ENCODE measurements at regions not wholly inside any gene's neighbourhood (a gene's known extent, or its start where the extent isn't known, plus 50 kb on each side); places are given as distances from the start of the nearest gene placed in this dataset.
A peak's percentile ranks its signal among the peaks of the same experiment; 100 is the strongest.

DNA sequence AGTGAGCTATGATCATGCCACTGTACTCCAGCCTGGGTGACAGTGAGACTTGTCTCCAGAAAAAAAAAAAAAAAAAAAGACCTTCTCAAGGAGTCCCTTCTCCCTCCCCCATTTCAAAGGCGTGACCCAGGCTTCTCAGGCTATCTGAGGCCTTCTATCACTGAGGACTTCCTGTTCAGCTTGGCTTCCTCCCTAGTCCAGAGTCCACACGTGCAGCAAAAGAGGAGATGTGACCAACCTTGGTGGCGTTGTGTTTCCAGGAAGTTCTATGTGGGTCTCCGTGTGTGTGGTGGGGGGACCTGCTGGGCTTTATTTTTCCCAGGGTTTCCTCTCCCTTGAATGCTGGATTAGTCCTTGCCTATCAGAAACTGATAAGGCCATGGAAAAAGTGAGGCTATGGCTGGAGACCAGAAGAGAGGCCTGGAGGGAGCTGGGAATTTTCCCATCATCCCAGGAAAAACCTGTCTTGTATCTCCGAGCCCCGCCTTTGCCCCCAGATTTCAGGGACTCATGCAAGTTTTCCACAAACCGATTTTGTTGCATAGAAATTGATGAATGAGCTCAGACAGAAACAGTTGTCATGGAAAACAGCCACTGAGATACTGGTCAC lies 148.1 kb downstream of the SALL1 start:
- H3K9ac ChIP-seq (ENCODE audit: extremely low read depth, low read length, poor library complexity, severe bottlenecking), result no peak overlapping the region
- DNase-seq, result no peak
- TF ChIP-seq, protein P1, sequence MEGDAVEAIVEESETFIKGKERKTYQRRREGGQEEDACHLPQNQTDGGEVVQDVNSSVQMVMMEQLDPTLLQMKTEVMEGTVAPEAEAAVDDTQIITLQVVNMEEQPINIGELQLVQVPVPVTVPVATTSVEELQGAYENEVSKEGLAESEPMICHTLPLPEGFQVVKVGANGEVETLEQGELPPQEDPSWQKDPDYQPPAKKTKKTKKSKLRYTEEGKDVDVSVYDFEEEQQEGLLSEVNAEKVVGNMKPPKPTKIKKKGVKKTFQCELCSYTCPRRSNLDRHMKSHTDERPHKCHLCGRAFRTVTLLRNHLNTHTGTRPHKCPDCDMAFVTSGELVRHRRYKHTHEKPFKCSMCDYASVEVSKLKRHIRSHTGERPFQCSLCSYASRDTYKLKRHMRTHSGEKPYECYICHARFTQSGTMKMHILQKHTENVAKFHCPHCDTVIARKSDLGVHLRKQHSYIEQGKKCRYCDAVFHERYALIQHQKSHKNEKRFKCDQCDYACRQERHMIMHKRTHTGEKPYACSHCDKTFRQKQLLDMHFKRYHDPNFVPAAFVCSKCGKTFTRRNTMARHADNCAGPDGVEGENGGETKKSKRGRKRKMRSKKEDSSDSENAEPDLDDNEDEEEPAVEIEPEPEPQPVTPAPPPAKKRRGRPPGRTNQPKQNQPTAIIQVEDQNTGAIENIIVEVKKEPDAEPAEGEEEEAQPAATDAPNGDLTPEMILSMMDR (conservative IDR thresholded peaks at IDR 0.05), result no peak
- Mint-ChIP-seq H3K9me3 (no peaks in the 10 kb centered on the region), H3K4me1 (peaks cover 14% of the 10 kb centered on the region), H3K27me3 (ENCODE audit: insufficient read depth) (peaks cover 11% of the 10 kb centered on the region), H3K27ac (peak overlapping the region; percentile 65), H3K36me3 (ENCODE audit: low read depth) (no peaks in the 10 kb centered on the region), H3K4me3 (no peak overlapping the region)
- no peak overlapping the region for H3K27ac ChIP-seq (ENCODE audit: low read depth, low read length)
- no peak overlapping the region for H3K4me3 ChIP-seq (ENCODE audit: low read length)
- no peaks in the 10 kb centered on the region for H3K36me3 ChIP-seq (ENCODE audit: control insufficient read depth, insufficient read depth, low read length)
- 84 to 89% methylated on average over 3 to 7 of the region's 7 CpGs for WGBS, 2 experiments (ENCODE audit: insufficient coverage in 1 of 2, insufficient read length in 1 of 2)
- H3K9me3 ChIP-seq (ENCODE audit: control insufficient read depth, low read length), result no peaks in the 10 kb centered on the region
- peaks cover 8% of the 10 kb centered on the region for H3K4me1 ChIP-seq (ENCODE audit: control insufficient read depth, insufficient read depth, low read length)
- H3K27me3 ChIP-seq (ENCODE audit: control insufficient read depth, insufficient read depth, low read length, poor library complexity, severe bottlenecking), result no peaks in the 10 kb centered on the region

DNA sequence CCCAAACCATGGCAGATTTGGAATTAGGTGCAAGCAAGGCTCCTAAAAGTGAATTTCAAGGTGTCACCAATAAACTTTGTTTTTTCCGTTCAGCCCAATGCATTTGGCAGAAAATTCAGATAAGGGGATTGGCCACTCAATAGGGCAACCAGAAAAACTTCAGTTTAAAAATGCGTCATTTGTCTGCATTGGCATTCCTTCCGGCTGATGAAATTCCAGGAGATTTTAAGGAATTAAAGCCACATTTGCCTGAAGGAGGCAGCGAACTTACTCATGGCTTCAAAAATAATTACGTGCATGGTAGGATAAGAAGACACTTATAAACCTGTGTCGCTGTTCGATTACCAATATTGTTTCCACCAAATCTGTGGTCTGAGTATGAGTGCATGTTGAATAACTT lies 151.9 kb downstream of the SALL1 start:
- no peak overlapping the region for H3K27ac Mint-ChIP-seq
- DNase-seq, result no peak
- H3K4me3 ChIP-seq (ENCODE audit: low read length), result no peak overlapping the region

GRCh38 chr16:50998411-50998810 lies 152.7 kb downstream of the SALL1 start:
- Histone ChIP-seq H3K27ac (ENCODE audit: low read depth, low read length) (no peak overlapping the region), H3K4me3 (ENCODE audit: low read length) (no peak overlapping the region), H3K4me1 (ENCODE audit: control insufficient read depth, insufficient read depth, low read length) (peaks cover 8% of the 10 kb centered on the region), H3K36me3 (ENCODE audit: control insufficient read depth, insufficient read depth, low read length) (no peaks in the 10 kb centered on the region), H3K9ac (ENCODE audit: extremely low read depth, low read length, poor library complexity, severe bottlenecking) (no peak overlapping the region), H3K9me3 (ENCODE audit: control insufficient read depth, low read length) (no peaks in the 10 kb centered on the region), H3K27me3 (ENCODE audit: control insufficient read depth, insufficient read depth, low read length, poor library complexity, severe bottlenecking) (no peaks in the 10 kb centered on the region)
- no peaks in the 10 kb centered on the region for H3K9me3 Mint-ChIP-seq
- H3K27ac Mint-ChIP-seq, result no peak overlapping the region
- WGBS, 2 experiments (ENCODE audit: insufficient coverage in 1 of 2, insufficient read length in 1 of 2), result 71 to 80% methylated on average over 1 to 2 of the region's 2 CpGs
- peaks cover 13% of the 10 kb centered on the region for H3K4me1 Mint-ChIP-seq
- no peaks in the 10 kb centered on the region for H3K27me3 Mint-ChIP-seq (ENCODE audit: insufficient read depth)
- TF ChIP-seq, protein P1 (conservative IDR thresholded peaks at IDR 0.05), result no peak
- no peak overlapping the region for H3K4me3 Mint-ChIP-seq
- DNase-seq, result no peak
- H3K36me3 Mint-ChIP-seq (ENCODE audit: low read depth), result no peaks in the 10 kb centered on the region

More for the DNA sequence above, 151.9 kb downstream of the SALL1 start:
- no peak overlapping the region for H3K4me3 Mint-ChIP-seq
- Histone ChIP-seq H3K27ac (ENCODE audit: low read depth, low read length) (no peak overlapping the region), H3K27me3 (ENCODE audit: control insufficient read depth, insufficient read depth, low read length, poor library complexity, severe bottlenecking) (no peaks in the 10 kb centered on the region), H3K9me3 (ENCODE audit: control insufficient read depth, low read length) (no peaks in the 10 kb centered on the region), H3K9ac (ENCODE audit: extremely low read depth, low read length, poor library complexity, severe bottlenecking) (no peak overlapping the region), H3K36me3 (ENCODE audit: control insufficient read depth, insufficient read depth, low read length) (no peaks in the 10 kb centered on the region), H3K4me1 (ENCODE audit: control insufficient read depth, insufficient read depth, low read length) (peaks cover 8% of the 10 kb centered on the region)
- TF ChIP-seq, protein P1 (conservative IDR thresholded peaks at IDR 0.05), result peak; percentile 12
- no peaks in the 10 kb centered on the region for H3K27me3 Mint-ChIP-seq (ENCODE audit: insufficient read depth)
- 92% methylated on average over 5 of the region's 7 CpGs for WGBS, 2 experiments (ENCODE audit: insufficient coverage in 1 of 2, insufficient read length in 1 of 2)
- no peaks in the 10 kb centered on the region for H3K9me3 Mint-ChIP-seq
- H3K36me3 Mint-ChIP-seq (ENCODE audit: low read depth), result no peaks in the 10 kb centered on the region
- H3K4me1 Mint-ChIP-seq, result peaks cover 14% of the 10 kb centered on the region
